SK-N-SH treated with all-trans-retinoic acid at 6 μM for 48 hours (cell line): ENCODE measurements at regions not wholly inside any gene's neighbourhood (a gene's known extent, or its start where the extent isn't known, plus 50 kb on each side); places are given as distances from the start of the nearest gene placed in this dataset.

Source experiments
- ATAC-seq: fragments of 200-7000 bp; cut with Tn5 transposase; 3 replicates; pipeline ENCODE4 v1.9.1; 2020; ENCODE audit warnings: mild to moderate bottlenecking, moderate library complexity
- ARNTL ChIP-seq: fragments of 450-650 bp; formaldehyde crosslinking; IDR thresholded peaks from 2 replicates; pipeline ENCODE4 v1.5.0; 2020; ENCODE audit warnings: low read depth, mild to moderate bottlenecking, moderate library complexity, borderline replicate concordance
- BACH2 ChIP-seq: fragments of 250-450 bp; sonication (Bioruptor Pico); IDR thresholded peaks from 2 replicates; pipeline ENCODE4 v1.9.0; 2021; ENCODE audit warnings: mild to moderate bottlenecking, borderline replicate concordance
- CREB5 ChIP-seq: fragments of 250-450 bp; sonication (Bioruptor Pico); IDR thresholded peaks from 2 replicates; pipeline ENCODE4 v1.5.1; 2020; ENCODE audit warnings: low read depth, mild to moderate bottlenecking, moderate library complexity
- CSDC2 ChIP-seq: fragments of 250-450 bp; sonication (Bioruptor Pico); IDR thresholded peaks from 2 replicates; pipeline ENCODE4 v1.5.0; 2020; ENCODE audit warnings: mild to moderate bottlenecking, moderate library complexity
- CSRNP3 ChIP-seq: fragments of 250-450 bp; sonication (Bioruptor Pico); IDR thresholded peaks from 2 replicates; pipeline ENCODE4 v1.5.1; 2021; ENCODE audit warnings: mild to moderate bottlenecking, moderate library complexity
- ESRRG ChIP-seq: fragments of 250-450 bp; sonication (Bioruptor Pico); IDR thresholded peaks from 2 replicates; pipeline ENCODE4 v1.6.1; 2021; ENCODE audit warnings: mild to moderate bottlenecking
- GLIS3 ChIP-seq: fragments of 250-450 bp; sonication (Bioruptor Pico); IDR thresholded peaks from 2 replicates; pipeline ENCODE4 v1.5.0; 2020; ENCODE audit warnings: mild to moderate bottlenecking, moderate library complexity
- ISL1 ChIP-seq: fragments of 250-450 bp; sonication (Bioruptor Pico); IDR thresholded peaks from 2 replicates; pipeline ENCODE4 v2.1.2; 2022; ENCODE audit warnings: mild to moderate bottlenecking, moderate library complexity
- OSR1 ChIP-seq: fragments of 250-450 bp; sonication (Bioruptor Pico); IDR thresholded peaks from 2 replicates; pipeline ENCODE4 v1.8.0; 2022; ENCODE audit warnings: moderate library complexity, mild to moderate bottlenecking, inconsistent platforms
- PPARA ChIP-seq: fragments of 250-450 bp; sonication (Bioruptor Pico); IDR thresholded peaks from 2 replicates; pipeline ENCODE4 v1.5.0; 2020; ENCODE audit warnings: mild to moderate bottlenecking, borderline replicate concordance
- RARB ChIP-seq: fragments of 250-450 bp; sonication (Bioruptor Pico); IDR thresholded peaks from 2 replicates; pipeline ENCODE4 v1.8.0; 2021; ENCODE audit warnings: mild to moderate bottlenecking, moderate library complexity
- SNAI2 ChIP-seq: fragments of 250-450 bp; sonication (Bioruptor Pico); IDR thresholded peaks from 2 replicates; pipeline ENCODE4 v1.5.0; 2020; ENCODE audit warnings: mild to moderate bottlenecking, moderate library complexity
- TCF4 ChIP-seq: fragments of 250-450 bp; sonication (Bioruptor Pico); IDR thresholded peaks from 2 replicates; pipeline ENCODE4 v1.8.0; 2021; ENCODE audit warnings: mild to moderate bottlenecking, moderate library complexity, borderline replicate concordance
- TOX ChIP-seq: fragments of 250-450 bp; sonication (Bioruptor Pico); IDR thresholded peaks from 2 replicates; pipeline ENCODE4 v1.8.0; 2021; ENCODE audit warnings: mild to moderate bottlenecking, moderate library complexity, borderline replicate concordance
- TSHZ2 ChIP-seq: fragments of 250-450 bp; sonication (Bioruptor Pico); IDR thresholded peaks from 2 replicates; pipeline ENCODE4 v1.5.0; 2020; ENCODE audit warnings: mild to moderate bottlenecking, moderate library complexity
- ZC3H10 ChIP-seq: fragments of 250-450 bp; sonication (Bioruptor Pico); IDR thresholded peaks from 2 replicates; pipeline ENCODE4 v1.5.1; 2021; ENCODE audit warnings: mild to moderate bottlenecking, moderate library complexity
- ZFP3 ChIP-seq: fragments of 250-450 bp; sonication (Bioruptor Pico); IDR thresholded peaks from 2 replicates; pipeline ENCODE4 v1.5.0; 2020; ENCODE audit warnings: mild to moderate bottlenecking, moderate library complexity
- ZFP30 ChIP-seq: fragments of 450-650 bp; formaldehyde crosslinking; IDR thresholded peaks from 2 replicates; pipeline ENCODE4 v1.5.0; 2022; ENCODE audit warnings: mild to moderate bottlenecking, moderate library complexity
- ZNF565 ChIP-seq: fragments of 450-650 bp; formaldehyde crosslinking; conservative IDR thresholded peaks from 2 replicates; pipeline ENCODE4 v1.5.0; 2020; ENCODE audit warnings: low read depth, mild to moderate bottlenecking, moderate library complexity
- ZNF70 ChIP-seq: fragments of 450-650 bp; formaldehyde crosslinking; IDR thresholded peaks from 2 replicates; pipeline ENCODE4 v1.5.0; 2020; ENCODE audit warnings: mild to moderate bottlenecking, moderate library complexity
- ZNF8 ChIP-seq: fragments of 450-650 bp; formaldehyde crosslinking; IDR thresholded peaks from 2 replicates; pipeline ENCODE4 v1.5.0; 2020; ENCODE audit warnings: mild to moderate bottlenecking, moderate library complexity
- TF ChIP-seq, protein P1 (sequence below): fragments of 250-450 bp; sonication (Bioruptor Pico); IDR thresholded peaks from 2 replicates; pipeline ENCODE4 v1.8.0; 2020; ENCODE audit warnings: mild to moderate bottlenecking, moderate library complexity, borderline replicate concordance
- TF ChIP-seq, protein P2 (sequence below): fragments of 250-450 bp; sonication (Bioruptor Pico); IDR thresholded peaks from 2 replicates; pipeline ENCODE4 v1.8.0; 2021; ENCODE audit warnings: low read depth, mild to moderate bottlenecking, moderate library complexity, borderline replicate concordance

GRCh38 chrX:69429339-69430015 is 74.6 kb upstream of the NALF2 start:
- ATAC-seq: no peak
- TF ChIP-seq ZFP30 (CRISPR knock-in tag) (no peak), ZC3H10 (CRISPR knock-in tag) (no peak), TCF4 (CRISPR knock-in tag) (no peak), ZNF8 (no peak), CREB5 (no peak), ISL1 (no peak), PPARA (CRISPR knock-in tag) (no peak), BACH2 (no peak), ARNTL (CRISPR knock-in tag) (no peak)

- no peak for TF ChIP-seq ARNTL (CRISPR knock-in tag)
- TF ChIP-seq, protein P1, sequence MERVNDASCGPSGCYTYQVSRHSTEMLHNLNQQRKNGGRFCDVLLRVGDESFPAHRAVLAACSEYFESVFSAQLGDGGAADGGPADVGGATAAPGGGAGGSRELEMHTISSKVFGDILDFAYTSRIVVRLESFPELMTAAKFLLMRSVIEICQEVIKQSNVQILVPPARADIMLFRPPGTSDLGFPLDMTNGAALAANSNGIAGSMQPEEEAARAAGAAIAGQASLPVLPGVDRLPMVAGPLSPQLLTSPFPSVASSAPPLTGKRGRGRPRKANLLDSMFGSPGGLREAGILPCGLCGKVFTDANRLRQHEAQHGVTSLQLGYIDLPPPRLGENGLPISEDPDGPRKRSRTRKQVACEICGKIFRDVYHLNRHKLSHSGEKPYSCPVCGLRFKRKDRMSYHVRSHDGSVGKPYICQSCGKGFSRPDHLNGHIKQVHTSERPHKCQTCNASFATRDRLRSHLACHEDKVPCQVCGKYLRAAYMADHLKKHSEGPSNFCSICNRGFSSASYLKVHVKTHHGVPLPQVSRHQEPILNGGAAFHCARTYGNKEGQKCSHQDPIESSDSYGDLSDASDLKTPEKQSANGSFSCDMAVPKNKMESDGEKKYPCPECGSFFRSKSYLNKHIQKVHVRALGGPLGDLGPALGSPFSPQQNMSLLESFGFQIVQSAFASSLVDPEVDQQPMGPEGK (CRISPR knock-in tag): no peak
- no peak for TF ChIP-seq TOX (CRISPR knock-in tag)
- no peak for TF ChIP-seq ISL1
- TF ChIP-seq BACH2: no peak
- TF ChIP-seq ZC3H10 (CRISPR knock-in tag): no peak
- TF ChIP-seq GLIS3 (CRISPR knock-in tag): no peak
- no peak for TF ChIP-seq ZNF70 (CRISPR knock-in tag)
- no peak for TF ChIP-seq CREB5
- TF ChIP-seq ZFP3 (CRISPR knock-in tag): no peak
- TF ChIP-seq PPARA (CRISPR knock-in tag): no peak
- no peak for TF ChIP-seq TCF4 (CRISPR knock-in tag)
- no peak for TF ChIP-seq ZNF565 (CRISPR knock-in tag)
- TF ChIP-seq RARB (CRISPR knock-in tag): no peak
- no peak for TF ChIP-seq CSDC2
- no peak for TF ChIP-seq OSR1 (CRISPR knock-in tag)
- no peak for TF ChIP-seq ESRRG
- no peak for ATAC-seq
Observed at GRCh38 chrX:69428216-69428615, 75.9 kb upstream of the NALF2 start.

- ATAC-seq: no peak
- no peak for TF ChIP-seq ESRRG
- no peak for TF ChIP-seq TSHZ2
- TF ChIP-seq, protein P2, sequence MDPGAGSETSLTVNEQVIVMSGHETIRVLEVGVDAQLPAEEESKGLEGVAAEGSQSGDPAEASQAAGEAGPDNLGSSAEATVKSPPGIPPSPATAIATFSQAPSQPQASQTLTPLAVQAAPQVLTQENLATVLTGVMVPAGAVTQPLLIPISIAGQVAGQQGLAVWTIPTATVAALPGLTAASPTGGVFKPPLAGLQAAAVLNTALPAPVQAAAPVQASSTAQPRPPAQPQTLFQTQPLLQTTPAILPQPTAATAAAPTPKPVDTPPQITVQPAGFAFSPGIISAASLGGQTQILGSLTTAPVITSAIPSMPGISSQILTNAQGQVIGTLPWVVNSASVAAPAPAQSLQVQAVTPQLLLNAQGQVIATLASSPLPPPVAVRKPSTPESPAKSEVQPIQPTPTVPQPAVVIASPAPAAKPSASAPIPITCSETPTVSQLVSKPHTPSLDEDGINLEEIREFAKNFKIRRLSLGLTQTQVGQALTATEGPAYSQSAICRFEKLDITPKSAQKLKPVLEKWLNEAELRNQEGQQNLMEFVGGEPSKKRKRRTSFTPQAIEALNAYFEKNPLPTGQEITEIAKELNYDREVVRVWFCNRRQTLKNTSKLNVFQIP (CRISPR knock-in tag): no peak
- TF ChIP-seq CSRNP3: no peak
- no peak for TF ChIP-seq ZFP30 (CRISPR knock-in tag)
- no peak for TF ChIP-seq PPARA (CRISPR knock-in tag)
- TF ChIP-seq ZNF565 (CRISPR knock-in tag): no peak
- TF ChIP-seq CSDC2: no peak
- TF ChIP-seq ZC3H10 (CRISPR knock-in tag): no peak
- no peak for TF ChIP-seq CREB5
- TF ChIP-seq OSR1 (CRISPR knock-in tag): no peak
- no peak for TF ChIP-seq SNAI2 (CRISPR knock-in tag)
Observed at GRCh38 chrX:69424910-69425309, 79.2 kb upstream of the NALF2 start.
